HEK293 (cell line): ENCODE measurements at regions not wholly inside any gene's neighbourhood (a gene's known extent, or its start where the extent isn't known, plus 50 kb on each side); places are given as distances from the start of the nearest gene placed in this dataset.

Experiments
- CTCF ChIP-seq: fragments of 450-650 bp; formaldehyde crosslinking; IDR thresholded peaks from 2 replicates; pipeline ENCODE4 v1.5.1; 2016; ENCODE audit warnings: missing biosample characterization, missing genetic modification characterization
- HOXA7 ChIP-seq: sonication (generic); formaldehyde crosslinking; IDR thresholded peaks from 2 replicates; pipeline ENCODE4 v1.8.1; 2022; ENCODE audit warnings: missing genetic modification reagents, borderline replicate concordance
- KLF1 ChIP-seq: fragments of 450-650 bp; formaldehyde crosslinking; IDR thresholded peaks from 2 replicates; pipeline ENCODE4 v1.5.1; 2016; ENCODE audit warnings: missing biosample characterization, missing genetic modification characterization
- ZBTB17 ChIP-seq: fragments of 450-650 bp; formaldehyde crosslinking; IDR thresholded peaks from 2 replicates; pipeline ENCODE4 v1.5.1; 2016; ENCODE audit warnings: missing biosample characterization, missing genetic modification characterization
- ZNF133 ChIP-seq: fragments of 450-650 bp; formaldehyde crosslinking; IDR thresholded peaks from 2 replicates; pipeline ENCODE4 v1.5.1; 2016; ENCODE audit warnings: missing biosample characterization, missing genetic modification characterization
- ZNF140 ChIP-seq: fragments of 450-650 bp; formaldehyde crosslinking; IDR thresholded peaks from 2 replicates; pipeline ENCODE4 v1.5.1; 2016; ENCODE audit warnings: missing biosample characterization, missing genetic modification characterization
- ZNF24 ChIP-seq: fragments of 450-650 bp; formaldehyde crosslinking; IDR thresholded peaks from 2 replicates; pipeline ENCODE4 v1.5.1; 2016; ENCODE audit warnings: missing biosample characterization, missing genetic modification characterization
- ZNF404 ChIP-seq: fragments of 450-650 bp; formaldehyde crosslinking; IDR thresholded peaks from 2 replicates; pipeline ENCODE4 v1.5.1; 2017; ENCODE audit warnings: missing biosample characterization, missing genetic modification characterization
- ZNF677 ChIP-seq: fragments of 450-650 bp; IDR thresholded peaks from 2 replicates; pipeline ENCODE4 v1.5.0; 2018; ENCODE audit warnings: missing biosample characterization, mild to moderate bottlenecking, missing genetic modification characterization, moderate library complexity
- ZNF76 ChIP-seq: fragments of 450-650 bp; formaldehyde crosslinking; IDR thresholded peaks from 2 replicates; pipeline ENCODE4; 2016; ENCODE audit warnings: low read depth, missing biosample characterization, missing genetic modification characterization, borderline replicate concordance

- TF ChIP-seq ZNF24 (tag by site-specific recombination): no peak
- peak; percentile 27; the same call in 1 of the 2 replicates for TF ChIP-seq CTCF (tag by site-specific recombination)
- no peak for TF ChIP-seq KLF1
- TF ChIP-seq ZNF76 (tag by site-specific recombination): no peak
- TF ChIP-seq ZBTB17 (tag by site-specific recombination): no peak
- TF ChIP-seq ZNF677: no peak
- no peak for TF ChIP-seq ZNF140
- no peak for TF ChIP-seq ZNF133 (tag by site-specific recombination)
- no peak for TF ChIP-seq ZNF404 (tag by site-specific recombination)
- TF ChIP-seq HOXA7 (CRISPR knock-in tag): no peak
Measured at GRCh38 chr1:59146651-59147358, 150.1 kb upstream of the FGGY start.
